Activated CD8-positive, alpha-beta memory T cell treated with anti-CD3 and anti-CD28 coated beads for 48 hours (primary cell): ENCODE measurements at regions not wholly inside any gene's neighbourhood (a gene's known extent, or its start where the extent isn't known, plus 50 kb on each side); places are given as distances from the start of the nearest gene placed in this dataset.
"Not testable (repeated sequence)": the region's sequence is repeated elsewhere in the genome, so short reads cannot be mapped to it uniquely, and the experiment has no call there.

Experiments
- DNase-seq, 3 experiments: peaks; one replicate each; pipeline ENCODE4 v3.0.0-alpha.2; 2020; ENCODE audit warnings: low read depth in 2 of 3, low spot score in 2 of 3

DNA sequence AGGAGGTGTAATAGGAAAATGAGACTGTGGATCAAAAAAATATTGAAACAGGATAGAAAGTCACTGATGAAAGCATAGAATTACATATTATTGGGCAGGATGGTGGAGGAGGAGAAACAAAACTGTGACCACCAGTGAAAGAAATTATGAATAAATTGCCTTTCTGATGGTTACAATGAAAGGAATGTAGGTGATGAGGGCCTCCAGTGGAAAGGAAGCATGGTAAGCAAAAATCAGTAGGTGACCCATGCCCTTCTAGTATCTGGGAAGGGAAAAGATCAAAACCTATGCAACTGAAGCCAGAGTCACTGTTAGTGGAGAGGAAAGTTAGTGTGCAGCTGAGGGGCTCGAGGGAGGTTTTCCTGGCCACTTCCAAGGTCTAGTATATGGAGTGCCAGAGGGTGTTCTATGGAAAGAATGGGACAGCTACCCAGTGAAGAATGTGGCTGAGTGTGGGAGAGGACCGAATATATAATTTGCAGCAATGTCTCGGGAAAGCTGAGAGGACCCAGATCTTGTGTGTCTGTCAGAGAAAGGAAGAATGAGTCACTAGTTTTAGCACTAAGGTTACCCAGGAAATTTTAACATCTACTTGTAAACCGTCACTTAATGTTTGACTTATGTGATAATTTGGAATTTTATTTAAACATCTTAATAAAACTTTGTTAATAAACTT lies 146.2 kb downstream of the NFKBIZ start:
- DNase-seq = no peak

DNA sequence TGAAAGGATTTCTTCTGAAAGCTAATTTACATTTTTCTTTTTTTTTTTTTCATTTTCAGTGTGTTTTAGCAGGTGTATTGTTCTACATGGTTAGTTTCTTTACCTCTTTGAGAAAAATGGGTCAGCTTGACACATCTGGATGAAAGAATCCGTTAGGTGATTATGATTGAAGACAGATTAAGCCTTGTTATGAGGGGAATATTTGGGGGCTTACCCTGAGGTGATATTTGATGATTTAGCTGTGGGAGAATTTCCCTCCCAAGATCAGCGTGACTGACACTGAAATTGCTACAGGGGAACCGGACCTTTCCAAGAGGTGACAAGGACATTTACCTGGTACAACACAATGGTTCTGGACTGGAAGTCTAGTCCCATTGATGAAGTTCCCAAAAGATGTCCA lies 147.5 kb downstream of the NFKBIZ start:
- no peak for DNase-seq

DNA sequence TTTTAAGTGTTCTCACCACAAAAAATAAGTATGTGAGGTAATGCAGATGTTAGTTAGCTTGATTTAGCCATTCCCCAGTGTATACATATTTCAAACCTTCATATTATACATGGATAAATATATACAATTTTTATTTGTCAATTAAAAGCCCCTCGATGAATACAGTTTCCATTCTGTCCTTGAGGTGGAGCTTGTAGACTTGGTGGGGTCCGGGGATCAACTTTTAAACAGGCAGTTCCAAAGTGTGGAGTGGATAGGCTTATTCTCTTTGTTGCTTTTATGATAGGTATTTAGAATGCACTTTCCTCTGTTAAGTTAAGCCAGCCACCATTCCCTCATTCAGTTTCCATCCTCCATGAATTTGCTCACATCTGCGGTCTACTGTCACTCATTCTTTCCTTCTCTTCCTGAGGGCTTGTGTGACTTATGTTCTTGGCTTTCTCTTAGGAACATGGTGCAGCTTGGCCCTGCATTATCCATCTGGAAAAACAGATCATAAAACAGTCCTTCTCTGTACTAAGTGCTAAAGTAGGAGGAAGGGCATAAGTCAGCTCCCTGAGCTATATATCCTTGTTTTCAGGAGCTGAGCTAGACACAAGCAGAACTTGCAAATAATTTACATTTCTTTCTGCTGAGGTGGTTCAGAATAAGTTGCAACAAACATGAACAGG lies 149.1 kb downstream of the NFKBIZ start:
- DNase-seq = no peak

DNA sequence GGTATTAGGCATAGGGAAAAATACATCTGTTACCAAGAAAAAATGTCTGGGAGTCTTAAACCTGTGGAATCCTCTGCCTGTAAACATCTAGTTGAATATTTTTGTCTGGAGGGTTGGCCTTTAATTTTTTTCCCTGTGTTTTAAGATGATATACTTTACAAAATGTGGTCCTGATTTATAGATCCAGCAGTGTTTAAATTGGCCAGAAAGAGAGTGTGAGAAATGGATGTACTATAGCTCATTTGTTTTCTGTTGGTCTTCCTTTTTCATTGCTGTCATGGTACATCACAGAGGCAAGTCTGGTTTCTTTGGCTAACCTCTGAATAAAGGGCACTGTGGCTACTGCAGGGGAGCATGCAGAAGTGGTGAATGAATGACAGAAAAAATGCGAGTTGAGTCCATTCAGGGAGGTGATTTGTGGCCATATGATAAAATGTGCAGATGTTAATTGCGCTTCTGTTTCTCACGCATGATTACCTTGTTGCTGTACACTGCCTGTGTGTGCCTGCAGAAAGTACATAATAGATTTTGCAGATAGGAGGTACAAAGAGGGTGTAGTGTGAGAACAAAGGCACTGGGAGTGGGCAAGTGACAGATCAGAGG lies 150.0 kb downstream of the NFKBIZ start:
- DNase-seq = no peak

DNA sequence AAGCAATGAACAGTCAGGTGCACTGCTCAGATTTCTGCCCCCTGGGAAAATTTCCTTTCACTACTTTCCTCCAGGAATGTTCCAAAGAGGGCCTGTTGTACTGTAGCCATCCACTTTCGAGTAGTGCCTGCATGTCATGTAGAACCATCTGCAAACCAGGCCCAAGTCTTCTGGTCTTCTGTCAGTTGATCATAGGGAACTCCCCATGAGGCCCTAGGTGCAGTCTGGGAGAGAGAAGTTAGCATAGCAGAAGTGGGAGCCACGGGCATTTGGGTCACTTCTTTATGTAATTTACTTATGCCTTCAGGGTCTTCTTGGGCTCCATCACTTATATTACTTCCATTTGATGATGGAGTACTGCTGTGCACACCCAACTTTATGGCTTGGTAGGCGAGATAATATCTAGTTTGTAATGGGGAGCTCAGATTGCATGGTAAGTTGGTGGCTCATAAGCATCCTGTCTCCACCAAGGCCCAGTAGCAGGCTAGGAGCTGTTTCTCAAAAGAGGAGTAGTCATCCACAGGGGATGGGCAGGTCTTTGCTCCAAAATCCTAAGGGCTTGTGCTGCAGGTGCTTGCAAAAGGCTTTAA lies 151.4 kb downstream of the NFKBIZ start:
- no peak for DNase-seq

DNA sequence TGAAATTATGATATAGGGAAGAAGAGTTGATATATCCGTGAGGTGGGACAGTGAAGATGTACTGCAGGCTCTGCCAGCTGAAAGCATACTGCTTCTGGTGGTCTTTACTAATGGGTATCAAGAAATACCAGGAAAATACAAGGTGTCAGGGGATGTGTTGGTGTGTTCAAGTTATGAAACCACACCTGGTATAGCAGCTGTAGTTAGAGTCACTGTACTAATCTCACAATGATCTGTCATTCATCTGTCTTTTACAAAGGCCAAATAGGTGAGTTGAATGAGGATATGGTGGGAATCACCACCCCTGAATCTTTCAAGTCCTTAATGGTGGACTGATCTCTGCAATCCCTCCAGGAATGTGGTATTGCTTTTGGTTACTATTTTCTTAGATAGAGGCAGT lies 152.7 kb downstream of the NFKBIZ start:
- DNase-seq = no peak

DNA sequence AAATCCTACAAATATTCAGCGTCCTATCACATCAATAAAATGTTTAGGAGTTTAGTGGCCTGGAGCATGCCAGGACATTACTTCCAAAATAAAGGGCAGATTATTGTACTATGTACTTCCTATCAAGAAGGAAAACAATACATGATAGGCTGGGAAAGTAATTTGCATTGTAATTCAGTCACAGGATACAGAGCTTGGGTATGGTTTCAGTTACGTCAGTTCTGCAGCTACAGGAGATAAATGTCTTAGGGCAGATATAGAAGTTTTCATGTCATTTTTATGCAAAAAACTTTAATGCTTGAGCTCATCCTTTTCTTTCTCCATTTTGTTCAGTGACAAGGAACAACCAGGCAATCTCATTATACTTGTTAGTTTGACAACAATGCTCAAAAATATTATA lies 155.2 kb downstream of the NFKBIZ start:
- no peak for DNase-seq

DNA sequence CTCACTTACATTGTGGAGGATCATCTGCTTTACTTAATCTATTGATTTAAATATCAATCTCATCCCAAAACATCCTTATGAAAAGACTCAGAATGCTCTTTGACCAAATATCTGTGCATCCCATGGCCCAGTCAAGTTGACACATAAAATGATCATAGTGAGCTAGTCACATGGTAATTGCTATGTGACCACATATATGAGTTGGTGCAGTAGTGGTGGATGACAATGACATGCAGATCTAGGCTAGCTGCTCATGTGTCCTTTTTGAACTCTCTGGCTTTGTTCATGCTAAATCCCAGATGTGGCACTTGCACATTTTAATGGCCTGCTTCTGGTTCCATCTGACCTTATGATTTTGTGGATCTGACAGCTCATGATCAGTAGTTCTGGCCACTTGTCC lies 156.2 kb downstream of the NFKBIZ start:
- DNase-seq = no peak

DNA sequence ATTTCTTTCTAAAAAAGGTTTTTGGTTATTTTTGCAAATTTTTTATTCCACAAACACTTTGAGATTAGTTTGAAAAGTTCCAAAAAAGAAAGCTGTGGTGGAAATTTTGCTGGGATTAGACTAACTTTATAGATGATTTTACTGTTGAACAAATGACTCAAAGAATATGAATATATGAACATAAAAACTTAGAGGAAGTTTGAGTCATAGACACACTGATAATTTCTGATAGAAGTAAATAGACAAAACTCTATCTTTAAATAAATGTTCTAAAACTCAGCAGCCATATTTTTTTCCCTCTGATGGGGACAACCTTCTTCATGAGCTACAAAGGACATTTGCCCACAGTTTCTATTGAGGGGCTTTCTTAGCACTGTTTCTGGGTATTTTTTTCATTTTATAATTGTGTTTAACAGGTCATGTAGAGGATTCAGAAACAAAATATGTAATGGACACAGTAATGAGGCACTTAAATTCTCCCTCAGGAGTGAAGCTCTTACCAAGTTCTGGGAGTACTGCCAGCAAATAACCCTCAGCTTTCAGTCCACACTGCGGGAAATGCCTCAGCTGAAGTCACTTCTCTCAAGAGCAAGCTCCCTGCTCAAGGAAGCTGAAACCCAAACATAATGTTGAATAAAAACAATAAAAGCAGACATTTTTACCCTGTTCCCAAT lies 157.6 kb downstream of the NFKBIZ start:
- no peak for DNase-seq

DNA sequence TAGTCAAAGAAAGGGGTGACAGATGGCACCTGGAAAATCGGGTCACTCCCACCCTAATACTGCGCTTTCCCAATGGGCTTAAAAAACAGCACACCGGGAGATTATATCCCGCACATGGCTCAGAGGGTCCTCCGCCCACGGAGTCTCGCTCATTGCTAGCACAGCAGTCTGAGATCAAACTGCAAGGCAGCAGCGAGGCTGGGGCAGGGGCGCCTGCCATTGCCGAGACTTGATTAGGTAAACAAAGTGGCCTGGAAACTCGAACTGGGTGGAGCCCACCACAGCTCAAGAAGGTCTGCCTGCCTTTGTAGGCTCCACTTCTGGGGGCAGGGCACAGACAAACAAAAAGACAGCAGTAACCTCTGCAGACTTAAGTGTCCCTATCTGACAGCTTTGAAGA lies 159.1 kb downstream of the NFKBIZ start:
- DNase-seq = not testable (repeated sequence)

DNA sequence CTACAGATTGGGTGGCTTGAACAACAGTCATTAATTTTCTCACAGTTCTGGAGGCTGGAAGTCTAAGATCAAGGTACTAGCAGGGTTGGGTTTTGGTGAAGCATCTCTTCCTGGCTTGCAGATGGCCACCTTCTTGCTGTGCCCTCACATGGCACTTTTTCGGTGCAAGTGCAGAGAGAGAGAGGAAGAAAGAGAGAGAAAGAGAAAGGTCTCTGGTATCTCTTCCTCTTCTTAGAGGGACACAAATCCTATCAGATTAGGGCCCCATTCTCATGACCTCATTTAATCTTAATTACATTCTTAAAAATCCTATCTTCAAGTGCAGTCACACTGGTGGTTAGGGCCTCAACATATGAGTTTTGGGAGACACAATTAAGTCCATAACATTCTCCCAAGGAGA lies 167.1 kb downstream of the NFKBIZ start:
- DNase-seq = no peak

DNA sequence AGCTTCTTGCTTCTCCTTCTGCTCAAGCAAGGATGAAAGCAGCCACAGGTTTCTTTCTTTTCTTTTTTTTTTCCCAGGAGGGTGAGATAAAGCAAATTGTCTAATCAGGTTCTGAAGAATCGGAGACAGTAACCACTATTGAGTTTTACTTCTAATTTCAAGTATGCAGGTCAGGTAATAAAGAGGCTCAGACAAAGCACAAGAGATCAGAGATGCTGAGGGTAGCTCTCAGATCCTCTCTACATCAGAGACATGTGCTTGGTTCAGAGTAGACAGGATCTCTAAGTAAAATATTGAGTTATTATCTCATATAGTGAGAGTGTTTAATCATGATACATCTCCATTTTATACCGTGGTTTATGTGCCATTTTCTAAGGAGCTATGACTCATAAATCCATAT lies 168.5 kb downstream of the NFKBIZ start:
- DNase-seq = no peak

DNA sequence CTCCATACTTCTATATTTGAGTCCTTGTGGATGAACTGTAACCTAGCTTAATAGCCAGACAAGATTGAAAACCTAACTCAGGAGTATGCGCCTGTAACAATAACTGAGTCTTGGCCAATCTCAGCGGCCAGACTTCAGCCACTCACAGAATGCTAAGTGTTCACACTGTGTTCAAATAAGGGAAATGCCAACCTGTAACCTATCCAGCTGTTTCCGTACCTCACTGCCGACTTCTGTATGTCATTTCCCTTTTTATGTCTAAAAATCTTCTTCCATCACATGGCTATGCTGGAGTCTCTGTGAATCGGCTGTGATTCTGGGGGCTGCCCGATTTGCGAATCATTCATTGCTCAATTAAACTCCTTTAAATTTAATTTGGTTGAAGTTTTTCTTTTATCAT lies 169.2 kb downstream of the NFKBIZ start:
- no peak for DNase-seq

DNA sequence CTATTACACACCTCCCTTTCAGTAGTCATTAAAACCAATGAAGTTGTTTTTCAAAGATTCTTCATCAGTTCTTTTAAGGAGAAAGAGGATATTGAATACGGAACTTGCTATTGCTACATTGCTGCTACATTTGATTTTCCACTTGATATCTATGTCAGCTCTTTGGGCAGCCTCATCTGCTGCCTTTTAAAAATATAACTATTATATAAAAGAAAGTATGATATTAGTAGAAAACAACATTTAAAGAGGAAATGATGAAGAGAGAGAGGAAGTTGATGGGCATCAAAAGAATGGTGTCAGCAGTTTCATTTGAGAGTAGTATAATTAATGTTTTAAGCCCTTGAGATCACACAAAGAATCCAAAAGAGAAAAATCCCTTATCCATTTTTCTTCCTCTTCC lies 171.4 kb downstream of the NFKBIZ start:
- no peak for DNase-seq

DNA sequence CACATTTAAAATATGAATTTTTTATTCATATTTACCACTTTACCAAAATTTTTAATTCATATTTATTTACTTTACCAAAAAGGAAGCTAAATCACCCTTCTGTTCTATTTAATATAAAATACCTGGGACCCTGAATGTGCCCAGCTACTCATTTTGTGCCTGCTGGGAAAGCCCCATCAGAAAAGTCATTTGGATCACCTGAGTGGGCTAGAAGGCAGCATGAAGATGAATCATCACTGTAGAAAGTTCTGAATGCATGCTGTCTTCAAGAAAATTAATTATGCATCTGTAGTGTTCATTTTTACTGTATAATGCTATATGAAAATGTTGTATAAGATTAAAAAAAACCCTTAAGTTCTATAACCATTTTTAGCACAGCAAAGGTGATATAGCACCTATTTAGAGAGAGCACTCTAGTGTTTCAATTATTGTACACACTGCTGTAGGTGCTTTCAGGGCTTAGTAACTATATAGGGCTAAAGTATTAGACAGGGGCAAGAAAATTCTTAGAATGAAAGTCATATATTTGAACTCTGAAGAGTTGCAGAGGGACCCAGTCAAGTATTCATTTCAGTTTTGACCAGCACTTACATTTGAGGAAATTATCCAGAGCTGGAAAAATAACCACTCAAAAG lies 175.1 kb downstream of the NFKBIZ start:
- no peak for DNase-seq

DNA sequence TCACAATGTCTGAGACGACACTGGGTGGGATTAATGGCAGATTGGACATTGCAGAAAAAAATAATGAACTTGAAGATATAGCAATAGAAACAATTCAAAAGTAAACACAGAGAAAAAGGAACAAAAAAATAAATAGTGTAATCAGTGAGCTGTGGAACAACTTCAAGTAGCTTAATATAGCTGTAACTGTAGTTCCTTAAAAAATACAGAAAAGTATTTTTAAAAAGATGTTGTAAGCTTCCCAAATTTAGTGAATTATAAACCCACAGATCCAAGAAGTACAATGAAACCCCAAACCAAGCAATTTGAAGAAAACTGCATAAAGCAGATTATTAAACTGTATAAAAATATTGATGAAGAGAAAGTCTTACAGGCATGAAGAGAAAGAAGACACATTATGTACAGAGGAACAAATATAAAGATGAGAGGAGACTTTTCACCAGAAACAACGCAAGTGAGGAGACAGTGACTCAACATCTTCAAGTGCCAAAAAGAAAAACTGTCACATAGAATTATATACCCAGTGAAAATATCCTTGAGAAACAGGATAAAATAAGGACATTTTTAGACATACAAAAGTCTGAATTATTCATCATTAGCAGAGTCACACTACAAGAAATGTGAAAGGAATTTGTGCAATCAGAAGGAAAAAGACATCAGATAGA lies 176.4 kb downstream of the NFKBIZ start:
- DNase-seq = no peak

DNA sequence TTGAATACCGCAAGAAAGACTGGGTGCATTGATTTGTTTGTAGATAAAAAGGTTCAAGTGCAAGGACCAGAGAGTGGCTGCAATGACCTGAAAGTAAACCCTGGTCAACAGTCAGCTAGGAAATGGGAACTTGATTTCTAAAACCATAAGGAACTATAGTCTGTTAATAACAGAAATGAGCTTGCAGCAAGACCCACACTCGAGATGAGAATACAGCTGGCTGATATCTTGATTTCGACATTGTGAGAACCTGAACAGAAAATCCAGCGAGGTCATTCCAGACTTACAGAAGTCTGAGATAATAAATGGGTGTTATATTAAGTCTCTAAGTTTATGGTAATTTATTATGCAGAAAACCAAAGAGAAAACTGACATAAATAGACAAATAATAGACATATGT lies 177.3 kb downstream of the NFKBIZ start:
- DNase-seq = no peak

DNA sequence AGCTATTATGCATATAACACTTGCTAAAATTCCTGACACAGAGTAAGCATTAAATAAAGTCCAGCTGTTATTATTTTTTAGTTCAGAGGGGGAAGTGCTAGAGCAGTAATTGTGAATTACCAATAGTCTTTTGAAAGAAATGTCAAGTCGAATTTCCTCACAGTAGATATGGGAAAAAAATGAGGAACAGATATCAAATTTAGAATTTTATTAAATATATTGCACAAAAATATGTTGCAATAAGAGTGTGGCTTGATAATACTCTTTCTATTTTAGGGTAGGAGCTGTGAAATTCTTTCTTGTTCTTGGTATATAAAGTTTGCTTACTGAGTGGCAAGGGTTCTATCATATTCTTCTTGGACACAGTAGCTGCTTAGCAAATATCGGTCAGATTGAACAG lies 181.3 kb downstream of the NFKBIZ start:
- DNase-seq = no peak

DNA sequence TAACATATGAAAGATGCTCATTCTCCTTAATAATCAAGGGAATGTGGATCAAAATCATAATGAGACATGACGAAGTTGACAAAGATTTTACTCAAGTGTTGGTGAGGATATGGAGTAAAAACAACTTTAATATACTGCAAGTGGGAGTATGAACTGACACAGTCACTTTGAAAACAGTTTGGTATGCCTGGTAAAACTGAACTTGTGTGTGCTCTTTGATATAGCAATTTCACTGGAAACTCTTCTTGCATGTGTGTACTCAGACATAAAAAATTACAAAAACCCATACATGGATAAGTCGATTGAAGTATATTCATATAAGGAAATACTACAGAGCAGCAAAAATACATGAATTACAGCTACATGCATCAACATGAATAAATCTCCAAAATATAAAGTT lies 182.5 kb downstream of the NFKBIZ start:
- no peak for DNase-seq

DNA sequence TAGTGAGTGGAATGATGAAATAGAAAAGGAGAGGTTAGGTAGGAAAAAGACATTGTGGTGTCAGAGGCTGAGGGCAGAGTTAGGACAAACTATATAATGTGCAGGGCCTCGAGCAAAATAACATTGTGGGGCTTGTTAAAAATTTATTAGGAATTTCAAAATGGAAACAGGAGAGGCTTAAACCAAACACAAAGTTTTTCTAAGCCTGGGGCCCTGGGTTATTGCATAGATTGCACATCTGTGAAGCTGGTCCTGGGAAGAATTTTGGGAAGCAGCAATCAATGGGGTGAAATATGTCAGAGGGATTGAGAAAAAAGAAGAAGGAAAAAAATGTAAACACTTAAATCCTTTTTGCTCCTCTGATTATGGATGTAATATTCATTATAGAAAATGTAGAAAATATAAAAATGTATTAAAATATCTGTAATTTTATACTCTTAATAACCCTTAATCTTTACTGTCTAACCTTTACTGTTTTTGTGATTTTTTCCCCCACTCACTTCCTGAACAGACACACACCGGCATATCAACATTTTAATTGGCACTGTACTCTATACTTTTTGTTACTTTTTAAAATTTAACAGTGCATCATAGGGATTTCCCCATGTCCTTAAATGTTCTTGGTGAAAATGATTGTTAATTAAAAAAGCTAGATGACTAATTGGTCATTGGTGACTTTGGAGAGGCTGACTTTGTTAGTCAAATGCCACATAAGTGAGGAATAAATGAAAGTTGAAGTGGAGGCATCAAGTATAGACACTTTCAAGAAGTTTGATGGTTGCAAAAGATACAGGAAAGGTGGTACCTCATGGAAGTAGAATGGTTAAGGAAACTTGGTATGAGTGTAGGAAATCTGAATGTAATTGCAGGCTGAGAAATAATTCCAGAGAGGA lies 183.4 kb downstream of the NFKBIZ start:
- DNase-seq = no peak
